ENCODE measurements at regions not wholly inside any gene's neighbourhood (a gene's known extent, or its start where the extent isn't known, plus 50 kb on each side); places are given as distances from the start of the nearest gene placed in this dataset.
"Not testable (repeated sequence)": the region's sequence is repeated elsewhere in the genome, so short reads cannot be mapped to it uniquely, and the experiment has no call there.

DNA sequence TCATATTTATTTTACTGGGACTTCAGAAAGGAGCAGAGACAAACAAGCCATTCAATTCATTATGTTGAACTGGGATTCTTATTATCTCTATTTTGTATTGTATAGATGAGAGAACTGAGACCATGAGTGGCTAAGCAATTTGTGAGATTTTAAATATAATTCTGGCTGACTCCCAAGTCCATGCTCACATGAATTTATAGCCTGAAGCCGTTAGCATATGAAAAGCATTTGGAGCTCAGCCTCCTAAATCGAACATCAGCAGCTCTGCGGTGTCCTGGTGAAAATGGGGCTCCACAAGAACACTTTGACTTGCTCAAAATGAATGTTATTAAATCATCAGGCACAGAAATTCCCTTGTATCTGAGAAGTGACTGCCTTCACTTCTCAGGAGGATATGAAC is 96.8 kb upstream of the DPT start:
- no peak for DNase-seq (ENCODE audit: low spot score)

DNA sequence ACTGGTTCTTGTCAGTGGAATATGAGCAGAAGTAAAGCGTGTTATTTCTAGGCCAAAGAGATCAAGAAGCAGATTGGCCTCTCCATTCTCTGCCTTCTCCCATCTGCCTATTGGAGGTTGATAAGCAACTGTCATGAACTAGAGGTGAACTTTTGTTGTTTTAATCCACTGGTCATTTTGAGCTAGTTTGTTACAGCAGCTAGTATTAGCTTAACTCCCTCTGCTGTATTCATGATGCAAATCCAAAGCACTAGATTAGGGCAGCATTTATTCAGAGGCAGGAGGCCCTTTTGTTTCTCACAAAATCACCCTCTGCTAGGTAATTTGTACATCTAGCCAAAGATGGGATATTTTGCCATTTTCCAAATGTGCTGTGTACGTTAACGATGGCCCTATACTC is 97.3 kb upstream of the DPT start:
- DNase-seq (ENCODE audit: low spot score): no peak

DNA sequence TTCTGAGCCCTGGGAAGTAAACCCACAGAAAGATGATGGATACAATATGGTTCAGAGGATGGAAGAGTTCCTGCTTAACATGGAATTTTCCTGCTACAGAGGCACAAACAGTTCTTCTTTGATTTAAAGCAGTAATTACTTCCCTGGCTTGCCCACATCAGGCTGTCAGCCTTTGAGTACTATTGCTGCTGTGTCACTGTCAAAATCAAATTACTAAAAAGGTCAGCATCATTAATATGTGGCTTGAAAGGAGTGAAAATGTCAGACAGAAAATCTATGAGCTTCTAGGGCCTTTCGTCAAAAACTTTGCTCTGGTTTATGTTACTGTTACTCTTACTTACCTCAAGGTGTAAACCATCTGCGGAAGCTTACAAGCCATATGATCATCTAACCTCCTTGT is 98.6 kb upstream of the DPT start:
- DNase-seq (ENCODE audit: low spot score): no peak

DNA sequence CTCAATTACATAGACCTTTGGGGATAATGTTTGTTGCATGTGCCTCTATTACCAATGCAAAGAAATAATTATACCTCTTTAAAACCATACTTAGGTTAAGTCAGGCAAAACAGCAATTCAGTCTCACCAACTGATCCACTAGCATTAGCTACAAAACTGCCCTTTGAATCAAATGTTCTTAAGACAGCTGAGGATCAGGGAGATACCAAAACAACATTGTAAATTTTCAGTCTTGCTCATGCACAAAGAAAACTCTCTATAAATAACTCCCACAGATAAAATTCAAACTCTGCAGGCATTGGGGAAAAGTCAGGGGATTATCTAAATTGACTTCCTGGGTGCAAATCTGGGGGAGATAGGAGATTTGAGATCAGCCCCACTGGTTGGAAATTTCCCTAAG is 100.9 kb upstream of the DPT start:
- no peak for DNase-seq (ENCODE audit: low spot score)

DNA sequence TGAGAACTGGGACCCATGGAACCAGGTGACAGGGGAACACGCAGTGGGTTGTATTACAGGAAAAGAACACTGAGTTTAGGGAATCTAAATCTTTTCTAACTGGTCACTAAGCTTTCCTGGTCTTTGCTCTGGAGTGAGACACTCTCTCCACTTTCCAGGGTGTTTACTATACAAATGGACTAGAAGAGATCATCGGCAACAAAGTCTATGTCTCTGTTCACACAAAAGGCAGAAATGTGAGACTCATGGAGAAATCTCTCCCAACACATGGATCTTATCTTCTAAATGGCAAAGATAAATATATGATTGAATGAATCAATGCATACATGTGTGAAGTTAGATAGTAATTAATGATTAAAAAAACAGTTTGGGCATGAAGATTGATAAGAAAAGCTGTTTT is 101.6 kb upstream of the DPT start:
- DNase-seq (ENCODE audit: low spot score): no peak

DNA sequence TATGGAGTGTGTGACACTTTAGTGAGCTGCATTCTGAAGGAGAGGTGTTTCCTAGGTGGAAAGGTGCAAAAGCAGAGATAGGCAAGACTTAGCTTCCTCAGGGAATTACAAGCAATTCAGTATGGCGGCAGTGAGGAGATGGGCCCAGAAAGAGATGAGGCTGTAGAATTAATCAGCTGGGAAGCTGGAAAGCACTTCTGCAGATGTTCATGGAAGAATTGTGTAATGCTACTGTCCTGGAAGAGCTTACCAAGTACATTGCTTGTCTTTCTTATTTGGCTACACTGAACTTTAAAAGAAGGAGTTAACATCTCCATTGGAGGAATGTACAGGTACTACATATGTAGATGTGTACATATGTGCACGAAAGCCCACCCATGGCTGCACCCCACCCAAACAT is 103.7 kb upstream of the DPT start:
- DNase-seq (ENCODE audit: low spot score): no peak

DNA sequence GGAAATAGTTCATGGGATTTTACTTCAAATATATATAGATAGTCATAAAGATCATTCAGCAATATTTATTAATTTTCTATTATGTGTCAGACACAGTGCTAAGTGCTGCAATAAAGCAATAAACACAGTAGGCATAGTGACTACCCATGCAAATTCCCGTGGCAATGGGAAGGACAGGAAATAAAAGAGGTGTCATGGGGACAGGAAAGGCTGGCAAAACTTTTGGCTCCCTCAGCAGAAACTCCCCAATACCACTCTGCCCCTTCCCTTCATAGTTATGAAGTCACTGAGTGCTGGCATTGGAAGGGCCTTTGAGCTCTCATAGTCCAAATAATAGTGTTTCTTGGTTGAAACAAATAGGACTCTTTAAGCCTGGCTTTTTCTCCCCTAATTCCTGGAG is 104.4 kb upstream of the DPT start:
- peak; percentile 29 for DNase-seq (ENCODE audit: low spot score)

DNA sequence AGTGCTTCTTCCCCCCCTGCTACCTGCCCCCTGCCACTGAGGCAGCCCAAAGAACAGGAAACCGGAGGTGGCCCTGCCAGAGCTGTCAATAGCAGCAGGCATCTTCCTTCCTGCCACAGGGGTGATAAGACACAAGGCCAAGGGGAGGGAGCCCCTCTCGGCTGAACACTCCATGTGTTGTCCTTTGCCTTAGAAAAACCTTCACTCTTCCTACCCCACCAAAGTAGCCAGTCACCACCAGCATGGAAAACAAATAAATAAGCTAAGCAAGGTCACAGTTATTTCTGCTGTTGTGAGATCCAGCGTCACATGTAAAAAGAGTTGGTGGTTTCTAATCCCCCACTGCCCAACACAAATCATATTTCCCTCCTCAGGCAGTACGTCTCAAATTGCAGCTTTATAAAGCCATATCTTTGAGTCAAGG is 104.8 kb upstream of the DPT start:
- no peak for DNase-seq (ENCODE audit: low spot score)

DNA sequence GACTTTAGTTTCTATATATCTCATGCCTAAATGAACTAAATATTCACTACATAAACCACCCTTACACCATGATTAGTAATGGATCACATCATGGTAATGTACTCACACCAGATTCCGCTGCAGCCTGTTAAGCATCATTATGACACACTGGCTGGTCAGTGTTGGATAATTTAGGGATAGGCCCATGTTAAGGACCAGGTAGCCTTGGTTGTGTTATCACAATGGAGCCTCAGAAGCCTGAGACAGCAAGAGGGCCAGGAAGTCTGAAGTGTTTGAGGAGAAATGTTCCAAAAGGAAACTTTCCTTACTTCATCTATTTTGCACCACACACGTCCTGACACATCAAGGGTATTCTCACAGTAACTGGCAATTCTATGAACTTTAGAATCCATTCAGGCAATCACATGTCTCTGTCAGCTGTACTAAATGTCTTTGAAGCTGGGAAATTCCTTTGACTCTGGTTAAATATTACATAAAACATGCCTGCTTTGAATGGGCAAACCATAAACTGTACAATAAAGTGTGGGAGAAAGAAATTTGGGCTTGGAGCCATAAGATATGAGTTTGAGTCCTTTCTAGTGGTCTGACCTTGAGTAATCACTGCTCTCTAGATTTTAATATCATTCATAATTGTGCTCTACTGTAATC is 105.3 kb upstream of the DPT start:
- DNase-seq (ENCODE audit: low spot score): peak; percentile 60

DNA sequence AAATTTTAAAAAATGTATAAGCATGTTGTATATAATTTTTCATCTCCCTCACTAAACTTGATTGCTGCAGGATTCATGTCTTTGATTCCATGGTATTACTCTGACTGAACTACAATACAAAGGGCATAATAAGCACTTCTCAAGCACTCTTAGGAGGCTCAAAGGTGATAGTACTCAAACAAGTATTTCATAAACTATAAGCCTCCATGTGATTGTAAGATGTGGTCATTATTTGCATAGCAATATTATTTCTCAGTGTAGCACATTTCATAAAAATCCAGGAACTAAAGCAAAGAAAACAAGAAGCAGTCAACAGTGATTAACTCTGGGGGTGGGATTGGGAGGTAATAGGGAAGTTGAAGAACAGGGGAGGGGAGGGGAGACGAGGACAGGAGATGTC is 106.2 kb upstream of the DPT start:
- no peak for DNase-seq (ENCODE audit: low spot score)

DNA sequence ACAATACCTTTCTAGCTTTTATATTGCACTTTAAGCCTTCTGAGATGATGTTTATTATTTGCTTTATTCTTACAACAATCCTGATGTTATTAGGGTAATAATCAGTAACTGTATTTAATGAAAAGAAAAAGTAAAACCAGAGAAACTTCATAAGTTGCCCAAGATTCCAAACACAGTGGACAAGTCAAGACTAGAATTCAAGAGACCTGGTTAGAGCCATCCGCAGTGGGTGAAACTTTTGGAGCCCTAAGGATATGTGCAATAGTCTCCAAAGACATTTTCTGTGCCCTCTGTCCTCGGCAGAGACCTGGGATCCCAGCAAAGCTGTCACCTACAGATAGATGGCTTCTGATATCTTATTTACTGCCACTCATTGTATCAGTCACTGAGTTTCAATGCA is 106.8 kb upstream of the DPT start:
- DNase-seq (ENCODE audit: low spot score): no peak

DNA sequence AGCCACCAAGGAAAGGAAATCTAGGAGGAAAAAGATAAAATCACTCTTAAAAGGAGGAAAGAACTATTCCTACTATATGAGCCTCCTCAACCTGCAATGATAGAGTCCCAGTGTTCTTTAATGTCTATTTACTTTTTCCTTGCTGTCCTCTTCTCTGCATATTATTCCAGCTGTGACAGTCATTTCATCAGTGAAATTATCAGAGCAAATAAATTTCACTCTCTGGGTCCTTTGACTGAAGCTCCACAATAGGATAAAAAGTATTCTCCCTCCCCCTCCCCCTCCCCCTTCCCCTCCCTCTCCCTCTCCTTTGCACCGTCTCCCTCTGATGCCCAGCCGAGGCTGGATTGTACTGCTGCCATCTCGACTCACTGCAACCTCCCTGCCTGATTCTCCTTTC is 107.5 kb upstream of the DPT start:
- DNase-seq (ENCODE audit: low spot score): no peak

DNA sequence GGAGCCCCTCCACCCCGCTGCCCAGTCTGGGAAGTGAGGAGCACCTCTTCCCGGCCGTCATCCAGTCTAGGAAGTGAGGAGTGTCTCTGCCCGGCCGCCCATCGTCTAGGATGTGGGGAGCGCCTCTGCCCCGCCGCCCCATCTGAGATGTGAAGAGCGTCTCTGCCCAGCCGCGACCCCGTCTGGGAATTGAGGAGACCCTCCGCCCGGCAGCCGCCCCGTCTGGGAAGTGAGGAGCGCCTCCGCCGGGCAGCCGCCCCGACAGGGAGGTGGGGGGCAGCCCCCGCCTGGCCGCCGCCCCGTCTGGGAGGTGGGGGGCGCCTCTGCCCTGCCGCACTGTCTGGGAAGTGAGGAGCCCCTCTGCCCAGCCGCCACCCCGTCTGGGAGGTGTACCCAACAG is 108.2 kb upstream of the DPT start:
- DNase-seq (ENCODE audit: low spot score): not testable (repeated sequence)

DNA sequence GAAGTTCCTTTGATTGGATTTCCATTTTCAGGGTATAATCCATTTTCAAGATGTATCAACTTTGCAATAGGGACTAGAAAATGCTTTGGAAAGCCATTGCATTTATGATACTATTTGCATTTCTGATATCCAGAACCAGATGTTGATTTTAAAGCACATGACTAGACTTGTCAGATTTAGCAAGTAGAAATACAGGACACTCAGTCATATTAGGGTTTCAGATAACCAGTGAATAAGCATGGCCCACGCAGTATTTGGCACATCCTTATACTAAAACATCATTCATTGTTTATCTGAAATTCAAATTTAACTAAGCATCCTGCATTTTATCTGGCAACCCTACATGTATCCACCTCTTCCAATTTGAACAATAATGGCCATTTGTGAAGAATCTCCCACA is 113.3 kb upstream of the DPT start:
- no peak for DNase-seq (ENCODE audit: low spot score)

DNA sequence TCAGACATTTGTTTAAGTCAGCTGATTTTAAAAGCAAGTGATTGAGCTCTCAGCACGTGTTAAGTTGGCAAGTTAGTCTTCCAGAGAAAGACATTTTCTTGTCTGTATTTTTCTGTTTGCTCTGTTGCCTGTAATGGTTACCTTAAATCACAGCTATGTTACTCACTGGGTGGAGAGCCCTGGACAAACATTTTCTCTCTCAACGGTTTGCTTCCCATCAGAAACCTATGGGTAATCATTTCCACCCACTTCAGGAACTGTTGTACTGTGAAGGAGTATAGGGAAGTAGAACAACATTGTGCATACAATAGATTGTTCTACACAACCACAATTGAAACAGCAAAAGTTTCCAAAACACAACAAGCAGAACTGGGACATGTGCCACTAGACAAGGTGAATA is 113.9 kb upstream of the DPT start:
- no peak for DNase-seq (ENCODE audit: low spot score)

DNA sequence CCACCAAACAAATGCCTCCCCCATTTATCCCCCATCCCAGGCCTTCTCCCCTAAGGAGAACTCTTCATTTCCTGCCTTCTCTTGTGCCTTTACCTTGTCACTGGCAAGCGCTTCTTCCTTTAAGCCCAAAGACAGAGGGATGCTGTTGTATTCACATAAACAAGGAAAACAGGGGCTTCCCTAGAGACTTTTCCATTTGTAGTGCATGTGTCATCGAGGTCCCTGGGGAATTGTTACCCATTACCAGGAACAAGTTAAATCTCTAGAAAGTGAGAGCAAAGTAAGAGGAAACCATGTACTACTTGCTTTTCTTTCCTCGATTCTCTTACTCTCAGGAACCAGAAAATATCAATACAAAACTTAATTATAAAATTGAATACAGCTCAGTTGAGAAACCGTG is 114.4 kb upstream of the DPT start:
- no peak for DNase-seq (ENCODE audit: low spot score)

DNA sequence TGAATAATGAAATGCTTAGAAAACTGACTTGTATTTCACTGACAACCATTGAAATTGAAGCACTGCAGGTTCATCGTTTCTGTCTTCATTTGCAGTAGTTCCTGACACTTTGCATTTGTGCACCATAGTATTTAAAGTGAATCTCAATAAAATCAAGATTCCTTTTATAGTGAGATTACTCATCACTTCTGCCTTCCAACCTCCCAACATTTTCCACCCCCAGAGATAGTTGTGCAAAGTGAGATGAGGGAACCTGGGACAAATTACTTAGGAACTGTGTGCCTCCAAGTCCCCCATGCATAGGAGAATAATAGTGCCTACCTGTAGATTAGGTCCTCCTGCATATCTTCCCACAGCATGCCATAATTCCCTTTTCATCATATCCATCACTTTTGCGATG is 114.9 kb upstream of the DPT start:
- no peak for DNase-seq (ENCODE audit: low spot score)

DNA sequence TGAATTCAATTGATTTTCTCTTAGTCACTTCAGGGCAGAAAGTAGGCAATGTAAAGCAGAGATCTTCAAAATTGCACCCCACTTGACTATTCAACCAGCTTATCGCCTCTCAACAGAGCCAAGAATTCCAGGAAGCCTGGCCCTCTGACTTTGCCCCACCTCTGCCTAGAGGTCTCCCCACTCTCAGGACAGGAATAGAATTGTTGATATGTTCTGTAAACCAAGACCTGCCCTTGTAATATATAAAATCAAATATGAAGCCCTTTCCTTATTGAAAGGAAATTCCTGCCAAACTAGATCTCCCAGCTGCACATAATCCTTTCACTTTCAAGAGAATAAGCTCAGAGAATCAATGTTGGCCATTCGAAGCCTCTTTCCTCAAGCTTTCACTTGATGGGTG is 116.1 kb upstream of the DPT start:
- no peak for DNase-seq (ENCODE audit: low spot score)

DNA sequence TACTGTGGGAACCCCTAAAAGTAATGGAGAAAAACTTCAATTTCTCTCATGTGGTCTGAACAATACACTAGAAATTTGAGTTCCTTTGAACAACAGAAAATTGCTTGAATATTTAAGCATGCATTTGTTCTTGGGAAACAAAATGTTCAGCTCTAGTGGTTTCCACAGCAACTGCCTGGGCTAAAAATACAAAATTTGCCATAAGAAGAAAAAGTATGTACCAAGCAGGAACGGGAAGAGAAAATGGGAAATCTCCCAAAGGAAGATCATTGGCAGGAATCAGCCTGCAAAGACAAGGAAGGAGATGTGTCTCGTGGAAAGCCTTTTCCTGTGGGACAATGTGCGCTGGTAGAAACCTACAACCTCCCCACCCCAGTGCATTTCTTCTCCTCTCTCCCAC is 119.0 kb upstream of the DPT start:
- no peak for DNase-seq (ENCODE audit: low spot score)

DNA sequence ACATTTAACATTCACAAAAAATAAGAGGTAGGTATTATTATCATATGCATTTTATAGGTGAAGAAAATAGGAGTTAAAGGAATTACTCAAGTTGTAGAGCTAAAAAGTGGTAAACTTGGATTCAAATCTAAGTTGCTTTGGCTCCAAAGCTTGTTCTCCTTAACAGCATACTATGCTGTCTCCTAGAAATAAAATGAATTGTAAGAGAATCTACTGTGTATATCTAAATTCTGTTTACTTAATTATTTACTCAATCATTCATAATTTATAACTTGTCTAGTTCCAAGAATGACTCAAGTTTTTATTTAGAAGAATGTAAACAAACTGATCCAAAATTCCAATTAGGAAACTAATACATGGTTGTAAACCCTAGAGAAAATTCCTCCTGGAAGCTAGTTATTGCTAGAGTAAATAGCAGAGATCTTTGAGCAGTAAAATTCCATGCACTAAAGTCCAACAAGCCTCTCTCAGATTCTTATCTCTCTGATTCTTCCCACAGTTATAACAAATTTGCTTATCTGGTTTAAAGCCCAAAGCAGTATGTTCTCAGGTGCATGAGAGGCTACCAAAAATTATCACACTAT is 132.5 kb upstream of the DPT start:
- peak; percentile 32 for DNase-seq (ENCODE audit: low spot score)

DNA sequence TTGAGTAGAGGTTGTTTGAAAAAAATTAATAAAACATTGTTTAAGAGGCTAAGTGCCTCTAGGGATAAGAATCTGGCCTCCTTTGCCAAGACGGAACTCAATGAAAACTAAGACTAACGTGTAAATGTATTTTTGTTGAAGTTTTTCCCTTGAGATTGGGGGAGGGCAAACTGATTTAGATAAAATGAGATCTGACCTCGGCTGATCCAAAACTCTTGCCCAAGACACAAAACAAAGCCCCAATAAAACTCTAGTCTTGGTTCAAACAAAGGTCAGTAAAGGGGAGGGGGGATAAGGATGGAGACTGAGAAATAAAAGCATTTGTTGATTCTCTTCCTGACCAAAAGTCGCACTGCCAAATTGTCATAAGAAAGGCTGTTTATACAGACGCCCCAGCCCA is 134.8 kb upstream of the DPT start:
- no peak for DNase-seq (ENCODE audit: low spot score)

DNA sequence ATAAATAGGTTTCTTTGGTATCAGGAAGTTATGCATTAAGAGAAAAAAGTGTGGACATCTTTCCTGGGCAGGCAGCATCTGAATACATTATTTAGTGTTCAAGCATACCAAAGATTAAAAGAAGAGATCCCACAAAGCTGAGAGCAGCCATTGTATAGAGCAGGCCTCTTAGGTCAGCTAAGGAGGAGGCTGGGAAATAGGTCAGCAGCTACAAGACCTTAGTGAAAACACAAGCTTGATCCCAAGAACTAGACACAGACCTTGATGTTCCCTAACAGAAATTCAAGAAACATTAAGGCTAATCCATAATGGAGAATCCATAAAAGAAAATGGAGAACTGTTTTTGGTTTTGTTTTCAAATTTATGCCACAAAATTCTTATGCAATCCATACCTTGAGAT is 135.3 kb upstream of the DPT start:
- DNase-seq (ENCODE audit: low spot score): no peak

DNA sequence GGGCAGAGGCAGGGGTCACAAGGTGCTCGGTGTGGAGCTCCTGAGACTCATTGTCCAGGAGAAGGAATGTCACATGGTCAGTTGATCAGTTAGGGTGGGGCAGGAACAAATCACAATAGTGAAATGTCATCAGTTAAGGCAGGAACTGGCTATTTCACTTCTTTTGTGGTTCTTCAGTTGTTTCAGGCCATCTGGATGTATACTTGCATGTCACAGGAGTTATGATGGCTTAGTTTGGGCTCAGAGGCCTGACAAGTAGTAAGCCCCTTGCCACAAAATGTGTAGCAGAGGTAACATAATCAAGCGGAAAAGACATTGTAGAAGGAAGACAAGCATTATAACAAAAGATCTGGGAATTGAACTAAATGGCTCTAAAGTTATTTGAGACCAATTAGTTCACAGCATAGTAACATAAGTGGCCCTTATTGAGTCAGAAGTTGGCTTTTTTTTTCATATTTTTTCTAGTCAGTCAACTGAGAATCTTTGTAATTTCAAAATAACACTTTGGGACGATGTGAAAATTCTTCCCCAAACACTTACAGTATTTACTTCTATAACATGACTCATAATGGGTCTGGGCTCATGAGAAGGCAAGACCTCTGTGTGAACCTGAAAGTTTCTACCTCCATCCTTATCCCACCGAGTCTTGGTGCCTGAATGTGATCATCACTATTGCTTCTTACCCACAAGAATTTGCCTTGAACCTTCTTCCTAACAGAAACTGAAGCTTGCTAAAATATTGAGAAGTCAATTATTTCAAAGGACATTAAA is 137.0 kb upstream of the DPT start:
- no peak for DNase-seq (ENCODE audit: low spot score)
